Astrocyte of the cerebellum (primary cell): ENCODE measurements at regions not wholly inside any gene's neighbourhood (a gene's known extent, or its start where the extent isn't known, plus 50 kb on each side); places are given as distances from the start of the nearest gene placed in this dataset.

Experiments
- DNase-seq: peaks from one replicate; pipeline ENCODE4 v3.0.0-alpha.2; 2011; ENCODE audit warnings: low read depth
- H3K4me3 ChIP-seq: 2 replicates; pipeline ENCODE4 v1.5.1; 2011; ENCODE audit warnings: mild to moderate bottlenecking, low read depth, low read length, moderate library complexity
- CTCF ChIP-seq: IDR thresholded peaks from 2 replicates; pipeline ENCODE4 v1.5.1; 2012; ENCODE audit warnings: low read length, low read depth, moderate library complexity, mild to moderate bottlenecking; ENCODE audit errors: missing control alignments
- in situ Hi-C: cut with HindIII; loops from 2 replicates; pipeline ENCODE4 v1.10.0; 2017; ENCODE audit warnings: low sequenced_read_pairs

GRCh38 chr7:46452561-46453135 is 531.6 kb upstream of the IGFBP3 start:
- DNase-seq = no peak
- TF ChIP-seq CTCF = no peak
- no peak overlapping the region for H3K4me3 ChIP-seq
- in situ Hi-C loops = no loop called here

GRCh38 chr7:46451846-46452245 is 530.8 kb upstream of the IGFBP3 start:
- in situ Hi-C loops = no loop called here
- H3K4me3 ChIP-seq = no peak overlapping the region
- no peak for TF ChIP-seq CTCF
- no peak for DNase-seq

- TF ChIP-seq CTCF = no peak
- no peak overlapping the region for H3K4me3 ChIP-seq
- in situ Hi-C loops = no loop called here
- DNase-seq = no peak
These were observed 529.8 kb upstream of the IGFBP3 start for GRCh38 chr7:46450886-46451285.

GRCh38 chr7:46450425-46450824 is 529.4 kb upstream of the IGFBP3 start:
- no peak for DNase-seq
- in situ Hi-C loops = no loop called here
- TF ChIP-seq CTCF = no peak
- H3K4me3 ChIP-seq = no peak overlapping the region

- H3K4me3 ChIP-seq = no peak overlapping the region
- DNase-seq = no peak
- no peak for TF ChIP-seq CTCF
- in situ Hi-C loops = no loop called here
These were observed 528.7 kb upstream of the IGFBP3 start for GRCh38 chr7:46449743-46450142.

- DNase-seq = no peak
- in situ Hi-C loops = no loop called here
- H3K4me3 ChIP-seq = no peak overlapping the region
These were observed 527.4 kb upstream of the IGFBP3 start for GRCh38 chr7:46448478-46448877.

More at GRCh38 chr7:46448478-46448877, 527.4 kb upstream of the IGFBP3 start:
- TF ChIP-seq CTCF = no peak
